B cell (primary cell): ENCODE measurements at regions not wholly inside any gene's neighbourhood (a gene's known extent, or its start where the extent isn't known, plus 50 kb on each side); places are given as distances from the start of the nearest gene placed in this dataset.

Source experiments
- ATAC-seq: fragments of 200-7000 bp; cut with Tn5 transposase; one replicate; pipeline ENCODE4 v1.10.0; 2021; ENCODE audit warnings: low read depth, mild to moderate bottlenecking, moderate number of reproducible peaks, moderate library complexity
- CTCF ChIA-PET: fragments of 350-600 bp; sonication (Branson Sonifier 250); formaldehyde crosslinking; loops from one replicate; lab custom pipeline; 2021; ENCODE audit warnings: antibody characterized with exemption, inconsistent platforms; lab: Charles Lee
- POLR2A ChIA-PET: fragments of 350-600 bp; sonication (Branson Sonifier 250); formaldehyde crosslinking; loops from one replicate; lab custom pipeline; 2021; ENCODE audit warnings: antibody characterized with exemption; lab: Charles Lee
- DNase-seq: peaks from one replicate; pipeline ENCODE4 v3.0.0; 2013
- H2AFZ ChIP-seq: 2 replicates; pipeline ENCODE4 v1.6.1; 2012; ENCODE audit warnings: mild to moderate bottlenecking, low read depth, low read length; ENCODE audit not compliant: insufficient read depth, poor library complexity, severe bottlenecking
- H3K27ac ChIP-seq, 2 donors: 1 replicate in 1 of 2; 2 replicates in 1 of 2; pipeline ENCODE4 v1.5.1; 2012 to 2013; ENCODE audit warnings: low read length in 2 of 2, mild to moderate bottlenecking in 2 of 2, moderate library complexity in 1 of 2
- H3K27me3 ChIP-seq, 4 experiments: fragments of 200-600 bp in 1 of 4; sonication (generic) in 1 of 4; replicated peaks in 1 of 4; 1 replicate in 2 of 4; 2 replicates in 2 of 4; pipeline versions ENCODE4 v1.6.1 to v1.7.0; 2013 to 2016; ENCODE audit warnings: low read length in 3 of 4, mild to moderate bottlenecking in 2 of 4, mixed read lengths in 1 of 4, moderate library complexity in 1 of 4; ENCODE audit not compliant: insufficient read depth in 4 of 4, control insufficient read depth in 3 of 4; ENCODE audit errors: control extremely low read depth in 1 of 4
- H3K36me3 ChIP-seq, 2 experiments: replicated peaks in 1 of 2; 1 replicate in 1 of 2; 2 replicates in 1 of 2; pipeline versions ENCODE4 v1.6.1 to v1.7.1; 2013; ENCODE audit warnings: low read length in 1 of 2; ENCODE audit not compliant: insufficient read depth in 2 of 2, control insufficient read depth in 1 of 2; ENCODE audit errors: control extremely low read depth in 1 of 2, extremely low read depth in 1 of 2
- H3K4me1 ChIP-seq, 2 donors: fragments of 200-600 bp in 1 of 2; sonication (generic) in 1 of 2; 1 replicate in 1 of 2; 2 replicates in 1 of 2; pipeline versions ENCODE4 v1.5.1 to v1.6.1; 2013 to 2017; ENCODE audit warnings: low read length in 2 of 2; ENCODE audit not compliant: control insufficient read depth in 2 of 2, insufficient read depth in 2 of 2
- H3K4me2 ChIP-seq: replicated peaks from 2 replicates; pipeline ENCODE3; 2012; ENCODE audit warnings: mild to moderate bottlenecking, low read depth, low read length; ENCODE audit not compliant: poor library complexity, severe bottlenecking
- H3K4me3 ChIP-seq, 5 experiments: fragments of 200-600 bp in 1 of 5; sonication (generic) in 1 of 5; 1 replicate in 3 of 5; 2 replicates in 2 of 5; pipeline versions ENCODE4 v1.5.1 to v1.7.0; 2011 to 2016; ENCODE audit warnings: low read length in 4 of 5, mild to moderate bottlenecking in 4 of 5, low read depth in 2 of 5, control low read depth in 1 of 5, moderate library complexity in 1 of 5; ENCODE audit not compliant: insufficient read depth in 1 of 5; ENCODE audit errors: control extremely low read depth in 1 of 5, extremely low read depth in 1 of 5
- H3K79me2 ChIP-seq: fragments of 200-600 bp; sonication (generic); one replicate; pipeline ENCODE4 v1.6.0; 2016; ENCODE audit warnings: low read length; ENCODE audit not compliant: control insufficient read depth, insufficient read depth
- H3K9ac ChIP-seq: fragments of 200-600 bp; sonication (generic); 2 replicates; pipeline ENCODE4 v1.6.1; 2017; ENCODE audit warnings: mild to moderate bottlenecking, low read length, moderate library complexity
- H3K9me3 ChIP-seq, 3 donors: one replicate each; pipeline versions ENCODE4 v1.6.1 to v1.7.1; 2013; ENCODE audit warnings: low read length in 2 of 3; ENCODE audit not compliant: control insufficient read depth in 2 of 3, insufficient read depth in 1 of 3; ENCODE audit errors: control extremely low read depth in 1 of 3
- H4K20me1 ChIP-seq: 2 replicates; pipeline ENCODE4 v1.6.0; 2012; ENCODE audit warnings: mild to moderate bottlenecking, low read length; ENCODE audit not compliant: insufficient read depth, control insufficient read depth, poor library complexity, severe bottlenecking
- H3K27ac Mint-ChIP-seq: one replicate; pipeline ENCODE4 v1.8.0; 2021; ENCODE audit warnings: mixed read lengths
- H3K27me3 Mint-ChIP-seq: one replicate; pipeline ENCODE4 v1.8.0; 2021; ENCODE audit warnings: mixed read lengths
- H3K4me1 Mint-ChIP-seq: one replicate; pipeline ENCODE4 v1.8.0; 2021; ENCODE audit warnings: mixed read lengths
- H3K4me3 Mint-ChIP-seq: one replicate; pipeline ENCODE4 v1.8.0; 2021; ENCODE audit warnings: mixed read lengths
- H3K9me3 Mint-ChIP-seq: one replicate; pipeline ENCODE4 v1.8.0; 2022; ENCODE audit warnings: mixed read lengths; ENCODE audit not compliant: insufficient read depth
- CTCF ChIP-seq: fragments of 200-600 bp; IDR thresholded peaks from one replicate; pipeline ENCODE4 v1.8.0; 2022; ENCODE audit warnings: antibody characterized with exemption, mild to moderate bottlenecking
- EZH2 ChIP-seq: IDR thresholded peaks from 2 replicates; pipeline ENCODE4 v1.6.1; 2012; ENCODE audit warnings: borderline replicate concordance, low read depth, mild to moderate bottlenecking, moderate library complexity, low read length; ENCODE audit not compliant: insufficient read depth, poor library complexity, severe bottlenecking
- WGBS: methylation state at CpG from one replicate; pipeline ENCODE4 v1.1.5; 2013; ENCODE audit warnings: missing lambda C conversion rate; ENCODE audit not compliant: insufficient coverage; 5-methylcytosine and 5-hydroxymethylcytosine counted together
- intact Hi-C: fragments of 100-400 bp; cut with micrococcal nuclease; formaldehyde crosslinking; loops from one replicate; pipeline ENCODE4 v1.10.0; 2022

GRCh38 chr21:16070207-16070651, 340.4 kb downstream of the USP25 start:
- no peak overlapping the region for H3K27ac Mint-ChIP-seq

GRCh38 chr21:16071092-16071491, 341.3 kb downstream of the USP25 start:
- DNase-seq (no peak), ATAC-seq (no peak)
- WGBS = 97% methylated on average over 9 of the region's 9 CpGs
- Mint-ChIP-seq H3K4me3 (no peak overlapping the region), H3K4me1 (no peaks in the 10 kb centered on the region), H3K27me3 (no peaks in the 10 kb centered on the region), H3K27ac (no peak overlapping the region), H3K9me3 (no peaks in the 10 kb centered on the region)
- Histone ChIP-seq H3K27ac (no peak overlapping the region), H4K20me1 (no peaks in the 10 kb centered on the region), H3K27me3 (no peaks in the 10 kb centered on the region), H3K9me3 (peaks cover 0 to 3% (median 0%) of the 10 kb centered on the region in 3 donors), H2AFZ (no peak overlapping the region), H3K4me1 (no peaks in the 10 kb centered on the region), H3K4me2 (no peak overlapping the region), H3K79me2 (no peaks in the 10 kb centered on the region), H3K4me3 (no peak overlapping the region), H3K36me3 (no peaks in the 10 kb centered on the region), H3K9ac (no peak overlapping the region)
- POLR2A ChIA-PET = no interaction called here
- CTCF ChIA-PET = no interaction called here
- no peak for TF ChIP-seq EZH2
- no peak for TF ChIP-seq CTCF
- intact Hi-C loops = no loop called here

More at GRCh38 chr21:16070207-16070651, 340.4 kb downstream of the USP25 start:
- CTCF ChIA-PET = no interaction called here
- intact Hi-C loops = no loop called here
- H3K4me1 Mint-ChIP-seq = no peaks in the 10 kb centered on the region
- H3K4me3 Mint-ChIP-seq = no peak overlapping the region
- Histone ChIP-seq H3K4me3 (no peak overlapping the region), H3K27me3 (no peaks in the 10 kb centered on the region), H3K36me3 (no peaks in the 10 kb centered on the region), H3K79me2 (no peaks in the 10 kb centered on the region), H3K27ac (no peak overlapping the region), H3K9ac (no peak overlapping the region), H4K20me1 (no peaks in the 10 kb centered on the region), H3K9me3 (peaks cover 0 to 3% (median 0%) of the 10 kb centered on the region in 3 donors), H3K4me2 (no peak overlapping the region), H3K4me1 (no peaks in the 10 kb centered on the region), H2AFZ (no peak overlapping the region)
- POLR2A ChIA-PET = no interaction called here
- no peaks in the 10 kb centered on the region for H3K9me3 Mint-ChIP-seq
- WGBS = 100% methylated on average over 6 of the region's 7 CpGs
- no peak for DNase-seq
- H3K27me3 Mint-ChIP-seq = no peaks in the 10 kb centered on the region
- TF ChIP-seq CTCF = no peak
- no peak for TF ChIP-seq EZH2
- ATAC-seq = no peak
